ENCODE measurements at regions not wholly inside any gene's neighbourhood (a gene's known extent, or its start where the extent isn't known, plus 50 kb on each side); places are given as distances from the start of the nearest gene placed in this dataset.

- DNase-seq (ENCODE audit: low read depth), result peak; percentile 85
Observed at GRCh38 chr12:107351713-107352112, 258.4 kb upstream of the CRY1 start.

GRCh38 chr12:107352347-107353081 is 259.2 kb upstream of the CRY1 start:
- in situ Hi-C loops (cut with HindIII; ENCODE audit: low pct_unique_long_range_greater_than_20kb, low sequenced_read_pairs), result no loop called here
- no peak for DNase-seq (ENCODE audit: low read depth)

More at GRCh38 chr12:107351713-107352112, 258.4 kb upstream of the CRY1 start:
- in situ Hi-C loops (cut with HindIII; ENCODE audit: low pct_unique_long_range_greater_than_20kb, low sequenced_read_pairs), result no loop called here

DNA sequence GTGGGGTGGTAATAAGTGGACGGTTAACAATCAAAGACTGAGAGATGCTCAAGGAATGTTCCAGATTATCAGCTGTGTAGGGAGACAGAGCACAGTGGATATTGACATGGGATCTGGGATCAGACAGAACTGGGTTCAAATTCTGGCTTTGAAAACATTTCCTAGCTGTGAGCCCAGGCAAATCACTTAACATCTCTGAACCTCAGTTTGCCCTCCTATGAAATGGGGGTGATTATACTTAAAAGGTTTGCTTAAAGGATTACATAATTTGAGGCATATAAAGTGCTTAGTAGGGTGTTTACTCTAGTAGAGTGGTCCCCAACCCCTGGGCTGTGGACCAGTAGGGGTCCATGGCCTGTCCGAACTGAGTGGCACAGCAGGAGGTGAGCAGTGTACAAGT is 260.0 kb upstream of the CRY1 start:
- in situ Hi-C loops (cut with HindIII; ENCODE audit: low pct_unique_long_range_greater_than_20kb, low sequenced_read_pairs), result no loop called here
- DNase-seq (ENCODE audit: low read depth), result no peak

DNA sequence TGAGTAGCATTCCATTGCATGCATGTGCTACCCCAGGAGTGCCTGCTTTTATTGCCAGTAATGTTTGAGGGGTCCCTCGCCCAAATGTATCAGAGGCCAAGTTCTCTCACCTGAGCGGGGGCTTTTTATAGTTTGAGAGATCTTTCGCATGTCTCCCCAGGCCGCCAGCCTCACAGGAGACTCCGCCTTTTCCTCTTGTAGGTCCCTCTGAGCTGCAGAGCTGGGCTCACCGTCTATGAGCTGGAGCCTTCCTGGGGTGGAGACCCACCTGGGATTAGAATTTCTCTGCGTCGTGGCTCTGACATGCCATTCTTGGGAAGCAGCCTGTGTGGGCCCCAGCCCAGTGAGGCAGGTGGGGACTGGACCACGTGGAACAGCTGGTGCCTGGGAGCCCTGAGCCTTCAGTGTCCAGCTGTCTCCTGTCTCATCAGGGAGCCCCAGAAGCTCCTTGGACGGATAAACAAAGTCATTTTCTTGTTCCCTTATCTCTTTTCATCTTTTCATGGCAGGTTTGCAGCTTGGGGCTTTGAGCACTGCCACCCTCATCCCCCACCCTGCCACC is 261.7 kb upstream of the CRY1 start:
- DNase-seq (ENCODE audit: low read depth), result no peak
- in situ Hi-C loops (cut with HindIII; ENCODE audit: low pct_unique_long_range_greater_than_20kb, low sequenced_read_pairs), result no loop called here

DNA sequence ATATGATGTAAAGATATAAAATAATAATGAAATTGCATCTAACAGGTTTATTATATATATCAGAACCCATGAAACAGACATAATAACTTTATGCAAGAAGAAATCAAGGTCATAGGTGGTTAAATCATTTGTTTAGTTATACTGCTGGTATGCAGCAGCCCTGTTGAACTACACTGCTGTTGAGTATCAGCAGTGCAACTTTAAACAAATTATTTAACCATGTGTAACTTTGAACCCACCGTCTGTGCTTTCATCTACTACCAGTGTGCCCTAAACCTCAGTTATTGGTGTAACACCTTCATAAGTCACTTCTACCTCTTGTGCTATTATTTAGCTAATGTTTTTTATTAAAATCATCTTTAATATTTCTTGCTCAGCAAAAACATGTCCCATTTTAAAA is 262.3 kb upstream of the CRY1 start:
- in situ Hi-C loops (cut with HindIII; ENCODE audit: low pct_unique_long_range_greater_than_20kb, low sequenced_read_pairs), result no loop called here
- no peak for DNase-seq (ENCODE audit: low read depth)

DNA sequence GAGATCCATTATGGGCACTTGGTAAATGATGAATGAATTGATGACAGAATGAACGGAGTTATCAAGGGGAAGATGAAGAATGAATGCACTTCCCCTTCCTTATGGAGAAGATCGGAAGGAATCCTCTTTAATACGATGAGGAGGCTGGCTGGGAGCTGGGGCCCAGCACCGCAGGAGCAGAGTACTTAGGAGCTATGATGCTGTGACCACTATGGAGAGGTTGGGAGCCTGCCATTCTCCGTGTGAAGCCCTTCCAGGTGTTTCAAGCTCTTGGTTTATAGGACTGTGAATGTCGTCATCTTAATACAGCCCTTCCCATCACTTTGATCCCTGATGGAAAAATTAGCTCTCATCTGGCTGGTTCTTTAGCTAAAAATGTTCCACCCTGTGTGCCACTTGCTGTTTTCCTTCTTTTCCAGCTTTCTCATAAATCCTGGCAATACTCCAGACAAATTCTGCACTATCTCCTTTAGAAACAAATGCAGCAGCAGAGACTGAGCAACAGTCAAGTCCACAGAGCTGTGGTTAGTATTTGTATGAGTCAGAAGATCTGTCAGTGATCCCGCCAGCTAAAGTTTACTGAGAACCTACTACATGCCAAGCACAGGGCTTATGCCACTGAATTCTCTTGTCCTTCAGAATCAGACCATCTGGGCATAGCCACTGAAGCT is 263.1 kb upstream of the CRY1 start:
- in situ Hi-C loops (cut with HindIII; ENCODE audit: low pct_unique_long_range_greater_than_20kb, low sequenced_read_pairs), result no loop called here
- no peak for DNase-seq (ENCODE audit: low read depth)

- DNase-seq (ENCODE audit: low read depth), result no peak
- in situ Hi-C loops (cut with HindIII; ENCODE audit: low pct_unique_long_range_greater_than_20kb, low sequenced_read_pairs), result no loop called here
Observed at GRCh38 chr12:107356937-107357295, 263.6 kb upstream of the CRY1 start.

- in situ Hi-C loops (cut with HindIII; ENCODE audit: low pct_unique_long_range_greater_than_20kb, low sequenced_read_pairs), result no loop called here
Observed at GRCh38 chr12:107359382-107359781, 266.0 kb upstream of the CRY1 start.

DNA sequence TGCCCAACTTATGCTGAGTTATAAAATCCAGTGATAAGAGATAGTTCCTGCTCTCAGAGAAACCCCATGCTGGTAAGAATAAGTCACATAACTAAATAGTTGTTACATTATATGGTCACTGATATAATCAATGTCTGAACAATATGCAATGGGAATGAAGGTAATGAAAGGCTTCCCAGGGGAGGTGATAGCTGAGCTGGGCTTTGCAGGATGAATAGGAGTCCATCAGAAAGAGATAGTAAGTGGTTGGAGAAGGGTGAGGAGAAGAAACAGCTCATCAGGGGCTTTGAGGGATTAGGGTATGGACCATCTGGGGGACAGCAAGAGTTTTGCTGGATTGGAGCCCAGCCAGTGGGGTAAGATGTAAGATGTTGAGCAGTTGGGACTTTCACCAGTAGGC is 266.7 kb upstream of the CRY1 start:
- in situ Hi-C loops (cut with HindIII; ENCODE audit: low pct_unique_long_range_greater_than_20kb, low sequenced_read_pairs), result no loop called here
- DNase-seq (ENCODE audit: low read depth), result no peak

More at GRCh38 chr12:107359382-107359781, 266.0 kb upstream of the CRY1 start:
- peak; percentile 68 for DNase-seq (ENCODE audit: low read depth)

- peak; percentile 66 for DNase-seq (ENCODE audit: low read depth)
- in situ Hi-C loops (cut with HindIII; ENCODE audit: low pct_unique_long_range_greater_than_20kb, low sequenced_read_pairs), result no loop called here
Observed at GRCh38 chr12:107360482-107360881, 267.1 kb upstream of the CRY1 start.

GRCh38 chr12:107361970-107362369 is 268.6 kb upstream of the CRY1 start:
- no peak for DNase-seq (ENCODE audit: low read depth)
- in situ Hi-C loops (cut with HindIII; ENCODE audit: low pct_unique_long_range_greater_than_20kb, low sequenced_read_pairs), result no loop called here

DNA sequence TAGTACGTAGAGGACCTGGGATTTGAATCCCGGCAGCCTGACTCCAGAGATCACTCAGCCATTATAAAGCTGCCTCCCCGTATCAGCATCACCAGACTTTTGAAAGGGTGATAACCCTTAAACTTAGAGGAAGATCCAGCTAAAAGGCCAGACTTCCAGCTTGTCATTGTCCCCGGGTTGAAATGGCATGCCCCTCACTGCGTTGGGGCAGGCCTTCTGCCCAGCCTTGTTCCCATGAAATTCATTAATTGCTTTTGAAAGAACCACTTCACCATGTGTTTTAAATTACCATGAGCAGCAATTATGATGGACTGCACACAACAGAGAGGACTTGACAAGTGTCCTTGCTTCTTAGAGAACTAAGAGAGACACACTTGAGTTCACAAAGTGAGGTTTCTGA is 269.6 kb upstream of the CRY1 start:
- no peak for DNase-seq (ENCODE audit: low read depth)
- in situ Hi-C loops (cut with HindIII; ENCODE audit: low pct_unique_long_range_greater_than_20kb, low sequenced_read_pairs), result no loop called here

DNA sequence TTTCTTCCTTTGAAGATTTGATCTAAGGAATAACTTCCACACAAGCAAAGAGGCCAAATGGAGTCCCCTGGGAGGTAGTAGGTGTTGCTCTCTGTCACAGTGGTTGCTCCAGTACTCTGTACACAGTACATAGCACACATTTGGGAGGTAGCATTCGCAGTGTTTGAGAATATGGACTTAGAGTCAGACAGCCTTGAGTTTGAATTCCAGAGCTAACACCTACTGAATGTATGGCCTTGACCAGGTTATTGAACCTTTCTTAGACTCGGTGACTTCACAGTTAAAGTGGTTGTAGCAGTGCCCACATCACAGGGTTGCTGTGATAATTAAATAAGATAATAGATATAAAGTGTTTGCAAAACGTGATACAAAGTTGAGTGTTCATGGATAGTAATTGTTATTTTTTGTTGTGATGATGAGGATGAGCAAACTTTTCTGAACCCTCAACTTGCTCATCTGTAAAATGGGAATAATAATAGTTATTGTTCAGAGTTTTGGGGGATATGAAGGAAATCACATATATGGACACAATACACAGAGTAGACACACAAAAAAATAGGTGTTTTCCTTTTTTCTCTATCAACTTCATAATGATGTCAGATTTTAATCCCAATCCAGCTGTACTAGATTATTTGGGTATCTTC is 271.6 kb upstream of the CRY1 start:
- in situ Hi-C loops (cut with HindIII; ENCODE audit: low pct_unique_long_range_greater_than_20kb, low sequenced_read_pairs), result no loop called here
- DNase-seq (ENCODE audit: low read depth), result no peak

GRCh38 chr12:107365703-107366102 is 272.4 kb upstream of the CRY1 start:
- in situ Hi-C loops (cut with HindIII; ENCODE audit: low pct_unique_long_range_greater_than_20kb, low sequenced_read_pairs), result no loop called here
- no peak for DNase-seq (ENCODE audit: low read depth)

DNA sequence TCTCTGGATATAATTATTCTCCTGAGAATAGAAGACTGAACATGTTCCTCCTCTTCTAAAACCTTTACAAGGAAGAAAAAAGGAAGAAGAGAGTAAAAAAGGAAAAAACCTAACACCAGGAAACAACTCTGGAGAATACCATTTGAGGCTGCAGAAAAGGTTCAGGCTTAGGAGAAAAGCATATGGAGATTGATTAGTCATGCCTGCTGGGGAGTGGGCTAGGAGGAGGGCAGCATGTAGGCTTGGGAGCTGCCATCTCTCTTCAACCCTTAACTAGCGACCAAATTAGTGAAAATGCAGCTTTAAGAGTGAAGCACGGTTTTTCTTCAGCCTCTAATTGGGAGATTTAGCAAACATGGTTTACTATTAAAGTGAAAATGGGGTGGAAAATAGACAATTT is 273.0 kb upstream of the CRY1 start:
- in situ Hi-C loops (cut with HindIII; ENCODE audit: low pct_unique_long_range_greater_than_20kb, low sequenced_read_pairs), result no loop called here

GRCh38 chr12:107368586-107368985 is 275.2 kb upstream of the CRY1 start:
- in situ Hi-C loops (cut with HindIII; ENCODE audit: low pct_unique_long_range_greater_than_20kb, low sequenced_read_pairs), result no loop called here
- no peak for DNase-seq (ENCODE audit: low read depth)

More for the DNA sequence above, 273.0 kb upstream of the CRY1 start:
- no peak for DNase-seq (ENCODE audit: low read depth)

GRCh38 chr12:107369006-107369405 is 275.7 kb upstream of the CRY1 start:
- in situ Hi-C loops (cut with HindIII; ENCODE audit: low pct_unique_long_range_greater_than_20kb, low sequenced_read_pairs), result no loop called here

GRCh38 chr12:107369679-107370078 is 276.3 kb upstream of the CRY1 start:
- no peak for DNase-seq (ENCODE audit: low read depth)
- in situ Hi-C loops (cut with HindIII; ENCODE audit: low pct_unique_long_range_greater_than_20kb, low sequenced_read_pairs), result no loop called here

More at GRCh38 chr12:107369006-107369405, 275.7 kb upstream of the CRY1 start:
- DNase-seq (ENCODE audit: low read depth), result no peak

DNA sequence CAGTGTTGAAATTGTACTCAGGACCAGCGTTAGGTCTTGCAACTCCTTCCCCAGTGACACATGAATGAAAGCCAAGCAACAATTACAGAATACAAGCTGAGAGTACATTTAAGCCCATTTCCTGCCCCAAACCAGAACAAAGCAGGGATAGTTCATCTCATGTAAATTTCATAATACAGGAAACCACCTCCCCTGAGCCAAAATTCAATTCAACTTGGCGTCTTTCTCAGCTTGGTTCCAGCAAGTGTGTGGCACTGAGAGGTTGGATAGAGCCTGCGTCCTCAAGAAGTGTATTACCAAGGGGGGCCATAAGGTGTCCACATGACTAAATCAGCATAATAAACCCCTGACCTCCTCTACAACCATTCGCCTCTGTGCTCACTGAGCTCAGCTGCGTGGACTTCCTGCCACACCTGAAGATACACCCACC is 278.9 kb upstream of the CRY1 start:
- in situ Hi-C loops (cut with HindIII; ENCODE audit: low pct_unique_long_range_greater_than_20kb, low sequenced_read_pairs), result no loop called here
- DNase-seq (ENCODE audit: low read depth), result no peak
